Skin of body (tissue), 1 donor: ENCODE measurements at regions not wholly inside any gene's neighbourhood (a gene's known extent, or its start where the extent isn't known, plus 50 kb on each side); places are given as distances from the start of the nearest gene placed in this dataset.

Experiments
- DNase-seq: peaks from one replicate; lab custom pipeline; 2025; lab: John Stamatoyannopoulos, UW

GRCh38 chr5:74067748-74068541 lies 441.9 kb downstream of the ARHGEF28 start:
- no peak for DNase-seq

GRCh38 chr5:74064911-74065310 lies 438.9 kb downstream of the ARHGEF28 start:
- no peak for DNase-seq

- no peak for DNase-seq
Observed at GRCh38 chr5:74064225-74064624, 438.2 kb downstream of the ARHGEF28 start.

- DNase-seq, result peak; percentile 26
Observed at GRCh38 chr5:74063821-74064220, 437.8 kb downstream of the ARHGEF28 start.

GRCh38 chr5:74063346-74063745 lies 437.4 kb downstream of the ARHGEF28 start:
- DNase-seq, result no peak

- DNase-seq, result no peak
Observed at GRCh38 chr5:74061292-74061691, 435.3 kb downstream of the ARHGEF28 start.

- DNase-seq, result no peak
Observed at GRCh38 chr5:74059706-74060105, 433.7 kb downstream of the ARHGEF28 start.

GRCh38 chr5:74056789-74057164 lies 430.8 kb downstream of the ARHGEF28 start:
- no peak for DNase-seq

GRCh38 chr5:74056107-74056788 lies 430.3 kb downstream of the ARHGEF28 start:
- DNase-seq, result no peak

- DNase-seq, result no peak
Observed at GRCh38 chr5:74055486-74056106, 429.6 kb downstream of the ARHGEF28 start.

GRCh38 chr5:74054641-74055421 lies 428.8 kb downstream of the ARHGEF28 start:
- peak; percentile 58 for DNase-seq

GRCh38 chr5:74054139-74054538 lies 428.1 kb downstream of the ARHGEF28 start:
- no peak for DNase-seq

GRCh38 chr5:74052441-74053221 lies 426.6 kb downstream of the ARHGEF28 start:
- DNase-seq, result no peak

GRCh38 chr5:74051076-74051475 lies 425.1 kb downstream of the ARHGEF28 start:
- DNase-seq, result no peak

GRCh38 chr5:74044936-74045335 lies 418.9 kb downstream of the ARHGEF28 start:
- DNase-seq, result no peak

- no peak for DNase-seq
Observed at GRCh38 chr5:74042959-74043358, 417.0 kb downstream of the ARHGEF28 start.

GRCh38 chr5:74042559-74042958 lies 416.6 kb downstream of the ARHGEF28 start:
- no peak for DNase-seq

GRCh38 chr5:74041913-74042312 lies 415.9 kb downstream of the ARHGEF28 start:
- DNase-seq, result no peak

GRCh38 chr5:74040811-74041491 lies 415.0 kb downstream of the ARHGEF28 start:
- DNase-seq, result no peak

- DNase-seq, result peak; percentile 15
Observed at GRCh38 chr5:74040065-74040551, 414.1 kb downstream of the ARHGEF28 start.
